ENCODE measurements at regions not wholly inside any gene's neighbourhood (a gene's known extent, or its start where the extent isn't known, plus 50 kb on each side); places are given as distances from the start of the nearest gene placed in this dataset.

- DNase-seq (ENCODE audit: low read depth in 2 of 3, low spot score in 2 of 3) = no peak
Observed at GRCh38 chr9:80012557-80013330, 441.0 kb downstream of the TLE4 start.

GRCh38 chr9:80009204-80009603 is 437.4 kb downstream of the TLE4 start:
- DNase-seq (ENCODE audit: low read depth in 2 of 3, low spot score in 2 of 3) = no peak

GRCh38 chr9:80004714-80005113 is 432.9 kb downstream of the TLE4 start:
- DNase-seq (ENCODE audit: low read depth in 2 of 3, low spot score in 2 of 3) = no peak

GRCh38 chr9:79990536-79990935 is 418.8 kb downstream of the TLE4 start:
- DNase-seq (ENCODE audit: low read depth in 2 of 3, low spot score in 2 of 3) = no peak

- no peak for DNase-seq (ENCODE audit: low read depth in 2 of 3, low spot score in 2 of 3)
Observed at GRCh38 chr9:79989079-79989478, 417.3 kb downstream of the TLE4 start.

- DNase-seq (ENCODE audit: low read depth in 2 of 3, low spot score in 2 of 3) = no peak
Observed at GRCh38 chr9:79988126-79988525, 416.4 kb downstream of the TLE4 start.

GRCh38 chr9:79986437-79986836 is 414.7 kb downstream of the TLE4 start:
- DNase-seq (ENCODE audit: low read depth in 2 of 3, low spot score in 2 of 3) = no peak

- no peak for DNase-seq (ENCODE audit: low read depth in 2 of 3, low spot score in 2 of 3)
Observed at GRCh38 chr9:79985772-79986171, 414.0 kb downstream of the TLE4 start.

GRCh38 chr9:79985264-79985663 is 413.5 kb downstream of the TLE4 start:
- DNase-seq (ENCODE audit: low read depth in 2 of 3, low spot score in 2 of 3) = no peak

GRCh38 chr9:79984429-79985067 is 412.8 kb downstream of the TLE4 start:
- DNase-seq (ENCODE audit: low read depth in 2 of 3, low spot score in 2 of 3) = no peak

GRCh38 chr9:79980432-79980831 is 408.7 kb downstream of the TLE4 start:
- DNase-seq (ENCODE audit: low read depth in 2 of 3, low spot score in 2 of 3) = no peak

- DNase-seq (ENCODE audit: low read depth in 2 of 3, low spot score in 2 of 3) = no peak
Observed at GRCh38 chr9:79977510-79978197, 405.9 kb downstream of the TLE4 start.

- no peak for DNase-seq (ENCODE audit: low read depth in 2 of 3, low spot score in 2 of 3)
Observed at GRCh38 chr9:79977074-79977435, 405.3 kb downstream of the TLE4 start.

- DNase-seq (ENCODE audit: low read depth in 2 of 3, low spot score in 2 of 3) = no peak
Observed at GRCh38 chr9:79976257-79977073, 404.7 kb downstream of the TLE4 start.

GRCh38 chr9:79975621-79976256 is 404.0 kb downstream of the TLE4 start:
- no peak for DNase-seq (ENCODE audit: low read depth in 2 of 3, low spot score in 2 of 3)

- no peak for DNase-seq (ENCODE audit: low read depth in 2 of 3, low spot score in 2 of 3)
Observed at GRCh38 chr9:79974806-79975422, 403.1 kb downstream of the TLE4 start.

GRCh38 chr9:79973627-79974026 is 401.9 kb downstream of the TLE4 start:
- DNase-seq (ENCODE audit: low read depth in 2 of 3, low spot score in 2 of 3) = no peak

GRCh38 chr9:79970146-79970425 is 398.3 kb downstream of the TLE4 start:
- no peak for DNase-seq (ENCODE audit: low read depth in 2 of 3, low spot score in 2 of 3)

GRCh38 chr9:79969393-79970145 is 397.8 kb downstream of the TLE4 start:
- DNase-seq (ENCODE audit: low read depth in 2 of 3, low spot score in 2 of 3) = no peak

- no peak for DNase-seq (ENCODE audit: low read depth in 2 of 3, low spot score in 2 of 3)
Observed at GRCh38 chr9:79968533-79968932, 396.8 kb downstream of the TLE4 start.
